HT1080 (cell line): ENCODE measurements at regions not wholly inside any gene's neighbourhood (a gene's known extent, or its start where the extent isn't known, plus 50 kb on each side); places are given as distances from the start of the nearest gene placed in this dataset.

Source experiments
- DNase-seq: peaks from one replicate; pipeline ENCODE4 v3.0.0-alpha.2; 2015; ENCODE audit warnings: low read depth

- DNase-seq: no peak
Measured at GRCh38 chr20:57053793-57054552, 212.5 kb downstream of the BMP7 start.

DNA sequence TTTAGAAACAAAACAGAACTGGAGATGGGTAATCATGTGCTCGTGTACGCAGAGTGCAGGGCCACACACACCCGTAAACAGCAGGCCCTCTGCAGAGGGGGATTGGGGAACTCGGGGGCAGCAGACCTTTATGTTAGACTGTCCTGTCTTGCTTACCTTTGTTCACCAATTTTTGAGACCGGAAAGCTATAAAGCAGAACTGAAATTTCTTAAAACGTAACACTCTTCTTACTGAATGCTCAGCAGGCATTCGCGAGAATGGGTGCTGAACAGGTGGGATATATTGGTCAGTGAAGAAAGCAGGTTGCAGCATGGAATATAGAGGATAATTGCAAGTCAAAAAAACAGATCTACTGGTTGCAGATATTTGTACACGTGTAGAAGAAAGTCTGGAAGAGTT is 211.1 kb downstream of the BMP7 start:
- DNase-seq: no peak

DNA sequence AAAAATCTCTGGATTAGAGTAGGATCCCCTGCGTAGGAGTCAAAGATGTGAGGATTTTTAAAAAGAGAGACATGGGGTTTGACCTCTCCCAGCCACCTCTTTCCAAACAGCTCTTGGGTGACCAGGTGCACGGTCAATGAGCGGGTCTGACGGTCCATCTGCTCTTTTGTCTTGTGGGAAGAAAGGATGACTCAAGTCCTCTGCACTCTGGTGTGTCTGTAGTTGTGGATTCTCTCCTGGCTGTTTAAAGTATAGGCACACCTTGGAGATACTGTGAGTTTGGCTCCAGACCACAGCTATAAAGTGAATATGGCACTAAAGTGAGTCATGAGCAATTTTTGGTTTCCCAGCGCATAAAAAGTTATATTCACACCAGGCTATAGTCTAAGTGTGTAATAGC is 209.8 kb downstream of the BMP7 start:
- DNase-seq: peak; percentile 68

GRCh38 chr20:57059055-57059596 is 207.3 kb downstream of the BMP7 start:
- no peak for DNase-seq

DNA sequence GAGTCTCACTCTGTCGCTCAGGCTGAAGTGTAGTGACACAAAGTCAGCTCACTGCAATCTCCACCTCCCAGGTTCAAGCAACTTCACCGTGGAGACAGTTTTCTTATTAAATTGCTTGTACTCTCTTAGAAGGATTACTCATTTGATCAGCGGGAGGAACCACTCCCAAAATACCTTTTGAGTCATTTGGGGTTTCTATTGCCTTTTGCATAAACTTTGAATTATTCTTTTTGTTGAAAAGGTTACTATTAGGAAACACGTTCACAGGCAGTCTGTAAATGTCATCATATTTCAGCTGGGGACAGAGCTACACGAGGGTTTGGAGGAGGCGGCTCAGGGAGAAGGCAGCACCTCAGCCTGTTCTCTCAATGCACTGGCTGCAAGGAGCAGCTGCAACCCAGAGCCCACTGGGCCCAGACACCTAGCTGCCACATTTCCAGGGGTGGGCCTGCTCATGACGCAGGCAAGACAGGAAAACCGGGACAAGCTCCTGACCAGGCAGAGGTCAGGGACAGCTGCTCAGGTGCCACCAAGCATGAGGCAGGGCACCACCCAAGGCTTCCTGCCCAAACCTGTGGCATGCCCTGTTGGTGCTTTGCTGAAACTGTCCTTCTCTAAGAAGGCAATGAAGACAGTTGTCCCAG is 205.9 kb downstream of the BMP7 start:
- DNase-seq: peak; percentile 62

DNA sequence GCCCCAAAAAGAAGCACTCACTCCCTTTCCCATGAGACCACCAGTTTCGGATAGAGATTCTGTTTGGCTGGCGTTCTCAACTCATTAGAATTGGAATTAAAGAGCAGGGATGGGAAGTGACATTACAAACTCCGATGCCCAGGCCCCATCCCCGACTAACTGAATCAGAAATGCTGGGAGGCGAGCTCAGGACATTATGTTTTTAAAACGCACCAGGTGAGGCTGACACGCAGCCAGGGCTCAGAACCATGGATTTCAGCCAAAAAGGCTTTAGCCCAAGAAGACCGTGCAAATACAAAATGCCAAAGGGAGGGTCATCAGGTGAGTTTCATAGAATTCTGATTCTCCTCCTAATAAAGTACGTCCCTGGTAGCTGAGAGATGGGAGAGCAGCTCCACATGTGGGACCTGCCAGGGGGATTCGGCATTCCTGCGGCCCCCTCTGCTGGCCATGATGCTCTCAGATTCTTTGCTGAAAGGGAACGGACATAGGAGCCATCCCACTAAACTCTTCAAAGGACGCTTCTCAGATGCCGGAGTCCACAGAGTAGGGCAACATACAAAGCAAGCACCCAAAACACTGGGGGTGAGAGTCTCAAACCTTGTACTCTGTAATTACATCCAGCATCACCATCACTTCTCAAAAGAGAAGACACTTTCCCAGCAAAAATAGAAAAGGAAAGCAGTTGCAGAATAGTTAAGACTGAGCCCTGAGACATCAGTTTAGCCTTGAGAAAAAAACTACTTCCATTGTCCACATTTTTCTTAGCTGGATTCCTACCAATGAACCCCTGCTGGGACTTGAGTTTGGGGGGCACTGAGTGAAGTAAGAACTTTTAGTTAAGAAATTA is 205.2 kb downstream of the BMP7 start:
- peak; percentile 70 for DNase-seq

GRCh38 chr20:57062241-57062640 is 204.2 kb downstream of the BMP7 start:
- no peak for DNase-seq

DNA sequence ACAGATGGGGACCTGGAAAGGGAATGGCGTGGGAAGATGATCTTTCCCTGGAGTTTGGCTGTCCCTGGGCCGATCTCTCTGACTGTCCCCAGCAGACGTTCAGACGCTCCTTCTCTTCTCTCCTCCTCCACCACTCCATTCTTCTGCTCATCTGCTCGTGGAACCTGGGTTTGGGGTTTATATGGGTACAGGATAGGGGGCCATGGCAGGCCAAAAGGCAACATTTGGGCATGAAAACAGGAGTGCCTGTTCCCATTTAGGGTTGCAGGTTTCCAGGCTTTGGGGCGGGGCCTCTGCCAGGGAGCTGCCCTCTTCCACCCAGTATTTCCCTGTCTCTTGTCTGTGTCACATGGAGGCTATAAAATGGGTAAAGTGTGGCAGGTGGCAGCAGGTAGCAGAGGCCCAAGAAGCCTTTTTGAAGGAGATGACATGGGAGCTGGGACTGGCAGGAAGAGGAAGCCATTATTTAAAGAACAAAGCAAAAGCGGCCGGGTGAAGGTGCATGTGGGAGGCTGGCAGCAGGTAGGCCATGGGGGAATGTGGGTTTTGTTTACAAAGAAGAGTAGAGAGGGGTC is 203.7 kb downstream of the BMP7 start:
- DNase-seq: no peak

DNA sequence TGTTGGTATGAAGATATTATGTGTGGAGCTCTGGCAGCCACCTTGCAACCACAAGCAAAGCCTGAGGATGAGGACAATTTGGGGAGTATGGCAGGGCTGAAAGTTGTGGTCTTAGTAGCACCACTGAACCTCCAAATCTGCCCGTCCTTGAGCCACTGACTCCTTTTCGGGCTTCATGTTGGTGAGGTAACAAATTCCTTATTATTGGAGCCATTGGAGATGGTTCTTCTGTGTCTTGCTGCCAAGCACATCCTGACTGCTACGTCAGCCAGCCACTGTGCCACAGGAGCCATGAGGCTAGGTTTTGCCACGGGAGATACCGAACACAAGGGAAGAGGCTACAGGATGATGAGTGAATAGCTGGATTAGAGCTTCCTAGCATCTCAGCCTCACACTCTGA is 201.6 kb downstream of the BMP7 start:
- DNase-seq: no peak

DNA sequence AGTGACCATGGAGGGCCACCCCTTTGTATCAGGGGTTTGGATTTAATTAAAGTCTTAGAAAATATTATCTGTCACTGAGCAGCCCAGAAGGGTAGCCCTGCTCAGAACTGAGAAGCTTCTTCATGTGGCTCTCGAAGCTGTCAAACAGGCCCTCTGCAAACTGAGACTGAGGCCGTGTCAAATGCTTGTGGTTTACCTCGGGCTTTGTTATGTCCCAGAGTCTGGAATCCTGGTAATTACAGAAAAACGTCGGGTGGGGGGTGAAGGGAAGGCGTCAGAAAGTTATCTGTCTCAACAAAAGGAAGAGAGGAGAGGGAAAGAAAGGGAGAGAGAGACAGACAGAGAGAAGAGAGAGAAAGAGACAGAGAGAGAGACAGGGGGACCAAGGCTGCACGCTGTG is 200.8 kb downstream of the BMP7 start:
- no peak for DNase-seq

- peak; percentile 26 for DNase-seq
Measured at GRCh38 chr20:57066126-57066900, 200.1 kb downstream of the BMP7 start.

GRCh38 chr20:57069442-57069841 is 197.0 kb downstream of the BMP7 start:
- DNase-seq: no peak

- DNase-seq: no peak
Measured at GRCh38 chr20:57070296-57070695, 196.1 kb downstream of the BMP7 start.

GRCh38 chr20:57071283-57071731 is 195.1 kb downstream of the BMP7 start:
- no peak for DNase-seq

GRCh38 chr20:57071954-57072583 is 194.4 kb downstream of the BMP7 start:
- no peak for DNase-seq

DNA sequence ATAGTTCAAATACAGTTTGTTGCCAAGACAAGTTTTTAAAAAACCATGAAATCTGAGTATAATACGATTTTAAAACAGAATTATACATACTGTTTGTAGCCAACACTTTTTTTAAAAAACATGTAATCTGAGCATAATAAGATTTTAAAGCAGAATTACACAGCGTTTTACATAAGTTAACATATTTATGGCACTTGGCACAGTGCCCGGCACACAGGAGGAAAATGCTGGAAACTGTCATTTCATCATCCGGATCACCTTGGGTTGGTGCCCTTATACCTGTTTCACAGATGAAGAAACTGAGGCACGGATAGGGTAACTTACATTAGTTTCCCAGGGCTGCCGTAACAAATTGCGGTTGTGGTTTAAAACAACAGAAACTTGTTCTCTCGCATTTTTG is 193.0 kb downstream of the BMP7 start:
- DNase-seq: no peak

DNA sequence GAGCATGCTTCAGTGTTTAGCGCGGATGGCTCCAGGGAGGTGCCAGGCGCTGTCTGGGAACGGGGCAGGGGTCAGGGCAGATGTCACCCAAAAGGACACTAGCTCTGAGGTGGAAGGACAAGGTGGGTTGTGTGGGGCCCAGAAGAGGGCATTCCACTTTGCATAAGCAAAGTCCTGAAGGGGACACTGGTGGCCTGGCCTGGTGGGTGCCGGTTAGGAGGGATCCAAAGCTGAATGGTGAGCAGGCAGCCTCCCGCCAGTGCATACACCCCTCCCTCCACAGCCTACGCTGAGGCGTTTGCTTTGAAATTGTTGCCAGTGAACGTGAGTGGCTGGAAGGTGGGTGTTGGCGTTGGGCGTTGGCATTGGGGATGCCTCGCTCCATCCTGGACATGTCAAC is 192.1 kb downstream of the BMP7 start:
- no peak for DNase-seq

DNA sequence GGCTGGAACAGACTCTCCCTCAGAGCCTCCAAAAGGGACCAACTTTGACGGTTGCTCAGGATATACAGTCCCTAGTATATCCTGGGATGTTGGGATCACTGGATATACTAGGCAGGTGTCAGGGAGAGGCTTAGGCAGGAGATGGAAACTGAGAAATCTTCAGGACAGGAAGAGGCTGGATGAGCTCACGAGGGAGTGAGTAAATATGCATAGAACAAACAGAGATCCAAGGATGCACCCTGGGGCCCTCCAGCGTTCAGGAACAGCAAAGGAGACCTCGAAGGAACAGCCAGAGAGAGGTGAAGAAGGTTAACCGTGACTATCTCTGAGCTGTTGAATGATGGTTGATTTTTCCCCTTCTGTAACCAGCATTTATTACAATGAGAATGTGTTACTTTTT is 191.3 kb downstream of the BMP7 start:
- no peak for DNase-seq

DNA sequence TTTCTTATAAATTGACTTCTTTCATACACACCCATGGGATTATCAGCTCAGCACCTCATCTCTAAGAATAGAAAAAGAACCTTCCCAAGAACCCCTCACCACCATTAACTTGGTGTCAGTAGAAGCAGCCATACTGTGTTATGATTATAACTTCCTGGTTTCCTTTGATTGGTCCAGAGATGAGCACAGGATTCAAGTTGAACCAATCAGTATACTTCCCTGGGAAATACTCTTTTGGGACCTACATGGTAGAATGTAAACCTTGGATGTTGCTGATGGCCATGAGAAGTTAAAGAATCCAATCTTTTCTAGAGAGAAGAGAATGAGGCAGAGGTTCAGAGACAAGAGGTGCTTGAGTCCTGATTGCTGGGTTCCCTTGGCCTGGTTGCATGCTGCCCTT is 190.8 kb downstream of the BMP7 start:
- no peak for DNase-seq

- DNase-seq: peak; percentile 77
Measured at GRCh38 chr20:57076152-57076652, 190.2 kb downstream of the BMP7 start.
